Fibroblast of pulmonary artery (primary cell): ENCODE measurements at regions not wholly inside any gene's neighbourhood (a gene's known extent, or its start where the extent isn't known, plus 50 kb on each side); places are given as distances from the start of the nearest gene placed in this dataset.

Experiments
- DNase-seq: peaks from one replicate; pipeline ENCODE4 v3.0.0-alpha.2; 2010; ENCODE audit warnings: low read depth
- H3K4me3 ChIP-seq: replicated peaks from 2 replicates; pipeline ENCODE4 v1.5.1; 2011; ENCODE audit warnings: low read depth, mild to moderate bottlenecking, control low read depth, low read length, moderate library complexity
- CTCF ChIP-seq: IDR thresholded peaks from 2 replicates; pipeline ENCODE4 v1.5.1; 2011; ENCODE audit warnings: mild to moderate bottlenecking, control low read depth, low read length, inconsistent platforms; ENCODE audit errors: missing control alignments

DNA sequence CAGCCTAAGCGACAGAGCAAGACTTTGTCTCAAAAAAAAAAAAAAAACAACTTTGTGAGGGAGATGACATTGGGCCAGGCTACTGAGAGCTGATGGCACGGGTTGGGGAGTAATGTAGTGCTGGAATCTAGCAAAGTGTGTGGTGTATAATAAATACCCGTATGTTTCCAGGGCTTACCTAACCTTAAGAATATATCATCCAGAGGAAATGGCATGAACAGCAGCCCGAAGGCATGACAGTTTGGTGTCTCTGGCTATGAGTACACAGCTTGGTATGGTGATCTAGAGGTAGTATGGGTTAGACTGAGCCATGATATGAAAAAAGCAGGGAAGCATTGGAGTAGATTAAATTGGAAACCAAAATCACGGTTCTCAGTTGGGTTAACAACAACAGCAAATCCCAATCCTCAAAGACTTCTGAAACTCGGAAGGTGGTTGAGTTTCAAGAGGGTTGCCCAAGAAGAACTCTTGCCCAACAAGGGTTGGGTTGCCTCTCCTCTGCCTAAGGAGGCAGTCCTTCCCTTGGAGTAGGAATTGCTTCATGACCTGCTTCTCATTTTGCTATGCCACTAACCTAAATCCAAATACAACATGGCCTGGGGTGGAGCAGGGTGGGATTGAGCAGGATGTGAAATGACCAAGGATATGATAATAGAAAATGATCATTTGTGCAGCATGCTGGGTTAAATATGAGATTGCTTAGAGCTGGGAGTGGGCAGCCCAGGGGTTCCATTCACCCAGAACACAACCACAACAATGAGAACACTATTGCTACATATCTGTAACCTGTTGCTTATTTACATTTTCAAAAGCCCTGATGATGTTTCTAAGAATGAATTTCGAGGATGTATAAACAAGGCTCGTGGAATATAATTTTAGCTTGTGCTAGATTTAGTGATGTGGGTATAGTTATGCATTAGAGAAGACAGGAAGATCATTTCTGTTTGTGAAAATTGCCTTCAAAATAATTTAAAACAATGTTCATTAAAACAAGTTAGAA lies 64.6 kb upstream of the ZFR start:
- no peak for TF ChIP-seq CTCF
- DNase-seq: no peak
- no peak overlapping the region for H3K4me3 ChIP-seq

DNA sequence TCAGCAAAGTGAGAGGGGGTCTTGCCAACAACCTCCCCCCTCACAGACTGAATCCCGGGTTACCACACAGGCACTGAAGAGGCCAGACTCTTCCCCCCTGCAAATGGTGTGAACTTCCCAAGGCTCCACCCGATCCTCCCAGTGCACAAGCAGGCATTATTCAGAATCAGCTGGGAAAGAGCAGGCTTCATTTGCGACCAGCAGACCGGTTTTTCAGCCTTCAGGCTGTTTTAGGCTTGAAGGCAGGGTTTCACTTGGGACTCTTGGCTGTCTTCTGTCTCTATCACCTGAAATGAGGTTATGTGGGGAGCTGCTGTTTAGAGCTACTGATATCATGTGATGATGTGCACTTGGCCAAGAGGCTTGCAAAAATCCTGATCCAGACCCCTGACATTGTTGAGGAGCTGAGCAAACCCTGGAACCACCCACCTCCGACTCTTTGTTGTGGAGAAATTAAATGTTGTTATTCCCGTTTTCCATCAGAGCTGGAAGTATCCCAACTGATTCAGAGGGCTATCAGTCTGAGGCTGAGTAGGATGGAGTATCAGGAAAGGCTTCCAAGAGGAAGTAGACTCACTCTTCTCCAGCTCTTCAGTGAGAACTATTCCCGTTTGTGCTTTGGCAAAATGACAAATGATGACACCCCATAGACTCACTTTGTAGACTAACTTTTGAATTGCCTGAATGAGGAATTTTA lies 63.3 kb upstream of the ZFR start:
- TF ChIP-seq CTCF: no peak
- DNase-seq: peak; percentile 81
- H3K4me3 ChIP-seq: no peak overlapping the region

DNA sequence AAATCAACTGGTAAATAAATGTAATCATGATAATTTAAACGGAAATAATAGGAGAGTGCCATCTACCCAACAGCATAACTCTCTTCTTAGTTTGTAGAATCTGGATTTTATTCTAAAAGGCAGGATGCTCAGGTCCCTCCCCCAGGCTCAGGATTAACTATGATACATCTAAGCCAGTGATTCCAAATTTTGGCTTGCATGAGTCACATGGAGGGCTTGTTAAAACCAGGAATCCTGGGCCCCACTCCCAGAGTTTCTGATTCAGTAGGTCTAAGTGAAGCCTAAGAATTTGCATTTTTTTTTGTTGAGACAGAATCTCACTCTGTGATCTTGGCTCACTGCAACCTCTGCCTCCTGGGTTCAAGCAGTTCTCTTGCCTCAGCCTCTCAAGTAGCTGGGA lies 62.3 kb upstream of the ZFR start:
- no peak for TF ChIP-seq CTCF
- no peak overlapping the region for H3K4me3 ChIP-seq
- peak; percentile 50 for DNase-seq

DNA sequence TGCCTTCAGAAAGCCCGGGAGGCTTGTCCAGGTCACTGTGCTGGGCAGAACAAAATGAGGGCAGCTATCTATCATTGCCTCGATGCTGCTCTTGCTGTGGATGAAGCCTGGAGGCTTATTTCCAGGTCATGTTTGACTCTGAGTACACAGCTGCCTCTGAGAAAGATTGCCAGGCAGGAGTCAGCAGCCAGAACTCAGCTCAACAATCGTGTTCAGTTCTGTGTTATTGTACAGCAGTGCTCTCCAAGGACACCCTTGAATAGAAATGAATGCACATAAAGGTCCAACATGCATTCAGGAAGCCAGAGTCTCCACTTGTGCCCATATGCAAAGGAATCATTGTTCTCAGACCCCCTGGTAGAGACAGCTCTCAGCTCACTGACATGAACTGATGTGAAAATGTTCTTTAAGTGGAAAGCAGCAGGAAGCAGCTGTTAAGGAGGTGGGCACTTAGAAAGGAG lies 61.7 kb upstream of the ZFR start:
- H3K4me3 ChIP-seq: no peak overlapping the region
- no peak for TF ChIP-seq CTCF
- peak; percentile 41 for DNase-seq

- DNase-seq: peak; percentile 84
- no peak for TF ChIP-seq CTCF
- H3K4me3 ChIP-seq: no peak overlapping the region
Measured at GRCh38 chr5:32505756-32506155, 61.2 kb upstream of the ZFR start.

- no peak for TF ChIP-seq CTCF
- H3K4me3 ChIP-seq: peak overlapping the region; percentile 8
- DNase-seq: peak; percentile 93
Measured at GRCh38 chr5:32504989-32505596, 60.6 kb upstream of the ZFR start.
